ENCODE measurements at regions not wholly inside any gene's neighbourhood (a gene's known extent, or its start where the extent isn't known, plus 50 kb on each side); places are given as distances from the start of the nearest gene placed in this dataset.
"Not testable (repeated sequence)": the region's sequence is repeated elsewhere in the genome, so short reads cannot be mapped to it uniquely, and the experiment has no call there.

DNA sequence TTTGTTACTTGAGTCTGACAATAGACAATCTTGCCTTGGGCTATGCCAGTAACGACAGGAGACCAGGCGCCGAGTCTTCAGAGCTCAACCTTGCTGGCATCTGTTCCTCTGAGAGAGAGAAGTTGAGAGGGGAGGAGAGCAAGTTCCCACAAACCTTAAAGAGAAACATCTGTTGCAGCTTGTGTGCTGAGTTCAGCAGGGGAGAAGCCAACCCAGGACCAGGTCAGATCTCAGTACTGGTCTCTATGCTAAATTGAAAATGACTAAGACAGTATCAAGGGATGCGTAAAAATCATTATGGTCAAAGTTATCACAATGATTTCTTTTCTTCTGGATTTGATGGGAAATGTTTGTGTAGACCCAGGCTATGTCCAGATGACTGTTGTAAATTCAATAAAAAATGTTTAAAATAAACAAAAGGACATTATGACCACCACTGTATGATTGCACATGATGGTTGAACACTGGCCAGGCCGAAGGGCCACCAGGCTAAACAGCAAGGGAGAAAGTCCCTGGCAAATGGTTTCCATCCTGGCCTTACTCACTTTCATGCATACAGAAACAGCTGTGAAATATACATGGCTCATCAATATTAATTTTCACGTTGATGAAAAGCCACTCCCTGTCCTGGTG, 100.3 kb upstream of the PMAIP1 start:
- no peak for DNase-seq

DNA sequence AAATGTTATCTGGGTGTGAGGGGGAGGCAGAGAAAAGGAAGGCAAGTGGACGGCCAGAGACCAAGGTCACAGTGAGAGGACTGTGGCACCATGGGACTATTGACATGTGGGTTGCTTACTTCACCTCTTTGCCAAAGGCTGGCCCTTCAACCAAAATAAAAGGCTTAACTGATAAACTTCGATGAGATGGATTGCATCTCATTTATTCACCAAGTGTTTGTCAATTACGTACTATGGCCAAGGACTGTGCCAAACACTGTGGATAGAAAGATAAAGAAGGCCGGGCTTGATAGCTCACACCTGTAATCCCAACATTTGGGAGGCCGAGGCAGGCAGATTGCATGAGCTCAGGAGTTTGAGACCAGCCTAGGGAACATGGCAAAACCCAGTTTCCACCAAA, 98.7 kb upstream of the CCBE1 start:
- DNase-seq = no peak

- no peak for DNase-seq
Measured at GRCh38 chr18:59792353-59792752, 95.1 kb upstream of the CCBE1 start.

GRCh38 chr18:59790346-59790936, 93.2 kb upstream of the CCBE1 start:
- DNase-seq = not testable (repeated sequence)

GRCh38 chr18:59788791-59789106, 91.5 kb upstream of the CCBE1 start:
- DNase-seq = no peak

- no peak for DNase-seq
Measured at GRCh38 chr18:59787998-59788790, 91.0 kb upstream of the CCBE1 start.

DNA sequence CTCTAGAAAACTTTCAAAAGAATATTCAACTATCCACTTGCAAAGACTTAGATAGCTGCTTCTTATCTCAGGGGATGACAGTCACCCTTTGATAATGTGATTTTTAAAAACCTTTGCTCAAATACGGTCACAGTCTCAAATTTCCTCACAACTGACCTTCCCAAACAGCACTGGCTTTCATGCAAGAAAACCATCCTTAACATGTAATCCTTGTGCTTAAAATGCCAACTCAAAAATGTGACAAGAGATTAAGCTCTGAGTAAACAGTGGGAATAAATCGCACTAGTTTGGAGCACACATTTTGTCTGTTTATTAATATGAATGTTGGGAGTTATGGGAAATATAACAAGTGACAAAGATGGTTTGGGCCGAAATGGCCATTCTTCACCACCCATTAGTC, 87.5 kb upstream of the CCBE1 start:
- DNase-seq = no peak

DNA sequence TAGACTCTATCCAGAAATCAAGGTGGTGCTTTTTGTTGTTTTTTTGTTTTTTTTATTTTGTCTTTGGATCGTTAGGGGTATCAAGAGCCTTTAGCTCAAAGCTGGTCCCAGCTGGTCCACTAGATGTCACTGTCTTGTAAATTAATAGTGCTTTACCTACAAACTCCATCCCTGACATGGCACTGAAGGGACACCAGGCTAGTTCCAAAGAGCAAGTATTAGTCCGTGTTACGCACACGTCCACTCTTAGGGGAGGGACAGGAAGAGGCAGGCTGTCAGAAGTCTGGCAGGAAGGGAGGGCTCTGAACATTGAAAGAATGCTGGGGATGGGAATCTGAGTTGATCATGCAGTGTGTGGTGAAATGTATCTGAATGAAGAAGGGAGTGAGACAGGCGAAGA, 85.9 kb upstream of the CCBE1 start:
- no peak for DNase-seq

DNA sequence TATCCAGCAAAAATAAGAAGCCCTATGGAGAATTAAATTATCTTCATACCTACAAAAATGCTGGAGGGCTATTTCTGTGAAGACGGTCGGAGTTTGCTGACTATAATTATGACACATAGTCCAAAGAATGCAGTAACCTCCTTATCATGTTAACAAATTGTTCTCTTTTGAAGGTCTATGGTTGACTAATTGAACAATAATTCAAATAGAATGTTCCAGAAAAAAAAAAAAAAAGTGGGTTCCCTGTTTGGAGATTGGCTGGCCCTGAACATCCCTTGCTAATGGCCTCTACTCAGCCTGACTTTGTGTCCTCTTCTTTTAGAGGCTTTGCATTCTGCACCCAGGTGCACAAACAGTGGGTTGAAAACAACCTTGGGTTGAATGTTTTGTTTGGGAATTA, 82.8 kb upstream of the CCBE1 start:
- no peak for DNase-seq

DNA sequence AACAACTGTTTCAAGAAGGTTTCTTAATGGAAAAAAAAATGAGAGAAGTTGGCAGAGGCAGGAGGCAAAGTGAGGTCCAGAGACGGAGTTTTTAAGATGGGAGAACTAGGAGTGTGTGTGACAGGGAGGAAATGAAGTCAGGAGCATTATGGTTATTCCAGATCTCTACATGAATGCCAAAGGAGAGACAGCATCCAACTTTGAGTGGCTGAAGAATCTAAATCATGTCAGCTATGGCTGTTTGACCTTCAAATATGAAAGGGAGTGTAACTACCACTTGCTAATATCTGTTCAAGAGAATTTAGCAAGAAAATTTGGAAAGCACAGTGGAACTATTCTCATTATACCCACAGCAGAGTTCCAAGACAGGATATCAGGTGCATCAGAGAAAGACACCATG, 81.2 kb upstream of the CCBE1 start:
- no peak for DNase-seq

- DNase-seq = no peak
Measured at GRCh38 chr18:59777636-59778035, 80.4 kb upstream of the CCBE1 start.

DNA sequence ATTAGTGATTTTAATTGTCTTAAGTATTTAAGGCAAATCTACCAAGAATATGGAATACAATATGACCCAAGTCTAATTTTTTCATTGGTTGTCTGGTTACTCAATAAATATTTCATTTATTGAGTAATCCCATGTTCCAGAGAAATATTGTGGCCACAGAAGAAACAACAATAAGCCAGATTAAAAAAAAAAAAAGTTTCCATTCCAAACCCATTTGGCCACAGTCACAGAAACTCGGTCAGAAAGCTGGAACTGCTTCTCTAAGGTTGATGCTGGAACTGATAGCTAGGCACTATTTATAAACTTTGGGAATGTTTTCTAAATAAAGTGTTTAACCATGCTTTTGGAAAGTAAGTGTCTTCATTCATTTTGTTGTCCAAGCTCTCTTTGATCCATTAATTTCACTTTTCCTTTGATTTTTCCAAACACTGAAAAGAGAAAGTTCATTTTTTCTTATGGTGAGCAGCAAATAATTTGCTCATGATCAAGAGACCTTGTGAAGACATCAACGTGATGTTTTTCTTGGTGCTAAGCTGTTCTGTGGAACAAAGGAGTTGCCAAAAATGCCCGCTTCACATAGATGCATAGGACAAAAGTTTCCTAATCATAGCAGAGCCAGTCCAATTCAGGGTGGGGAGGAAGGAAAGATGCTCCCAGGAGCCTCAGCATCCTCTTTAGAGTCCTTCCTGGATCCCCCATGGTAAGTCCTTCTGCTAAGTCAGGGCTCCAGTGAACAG, 72.1 kb upstream of the CCBE1 start:
- no peak for DNase-seq

- DNase-seq = no peak
Measured at GRCh38 chr18:59768409-59768808, 71.2 kb upstream of the CCBE1 start.

DNA sequence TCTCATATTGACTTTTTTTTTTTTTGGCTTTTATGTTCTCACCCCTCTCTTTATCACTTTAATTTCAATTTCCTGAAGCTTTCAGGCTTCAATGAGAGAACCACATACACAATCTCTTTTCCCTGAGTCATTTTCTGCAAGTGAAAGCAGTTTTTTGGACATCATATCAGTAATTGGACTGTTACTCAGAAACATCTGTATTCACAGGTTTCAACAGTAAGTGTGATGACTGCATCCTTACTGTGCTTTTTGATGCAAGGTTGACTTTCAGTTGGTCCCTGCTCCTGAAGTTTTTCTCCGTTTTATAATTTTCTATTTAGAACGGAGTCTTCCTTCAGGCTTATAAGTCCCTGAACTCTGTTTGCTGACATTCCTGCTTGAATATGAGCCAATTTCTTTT, 70.5 kb upstream of the CCBE1 start:
- DNase-seq = no peak

- no peak for DNase-seq
Measured at GRCh38 chr18:59765343-59765742, 68.1 kb upstream of the CCBE1 start.

GRCh38 chr18:59764281-59764680, 67.1 kb upstream of the CCBE1 start:
- DNase-seq = no peak

DNA sequence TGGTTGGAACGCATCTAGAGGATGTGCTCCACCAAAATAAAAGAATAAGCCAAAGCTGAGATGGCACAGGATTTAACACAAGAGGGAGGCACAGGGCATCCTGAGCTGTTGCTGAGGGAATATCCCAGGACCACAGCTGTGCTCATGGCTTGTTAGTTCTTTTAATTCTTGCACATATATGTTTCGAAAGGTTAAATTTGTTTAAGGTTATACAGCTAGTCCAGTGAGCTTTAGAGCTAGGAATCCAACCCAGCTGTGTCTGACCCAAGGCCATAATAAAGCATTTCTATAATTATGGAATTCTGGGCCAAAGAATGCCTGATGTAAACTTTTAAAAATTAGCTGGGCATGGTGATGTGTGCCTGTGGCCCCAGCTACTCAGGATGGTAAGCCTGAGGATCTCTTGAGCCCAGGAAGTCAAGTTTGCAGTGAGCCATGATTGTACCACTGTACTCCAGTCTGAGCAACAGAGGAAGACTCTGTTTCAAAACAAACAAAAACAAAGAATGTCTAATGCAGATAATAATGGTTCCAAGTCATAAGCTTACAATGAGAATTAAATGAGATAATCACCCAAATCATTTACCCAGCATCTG, 66.4 kb upstream of the CCBE1 start:
- no peak for DNase-seq

DNA sequence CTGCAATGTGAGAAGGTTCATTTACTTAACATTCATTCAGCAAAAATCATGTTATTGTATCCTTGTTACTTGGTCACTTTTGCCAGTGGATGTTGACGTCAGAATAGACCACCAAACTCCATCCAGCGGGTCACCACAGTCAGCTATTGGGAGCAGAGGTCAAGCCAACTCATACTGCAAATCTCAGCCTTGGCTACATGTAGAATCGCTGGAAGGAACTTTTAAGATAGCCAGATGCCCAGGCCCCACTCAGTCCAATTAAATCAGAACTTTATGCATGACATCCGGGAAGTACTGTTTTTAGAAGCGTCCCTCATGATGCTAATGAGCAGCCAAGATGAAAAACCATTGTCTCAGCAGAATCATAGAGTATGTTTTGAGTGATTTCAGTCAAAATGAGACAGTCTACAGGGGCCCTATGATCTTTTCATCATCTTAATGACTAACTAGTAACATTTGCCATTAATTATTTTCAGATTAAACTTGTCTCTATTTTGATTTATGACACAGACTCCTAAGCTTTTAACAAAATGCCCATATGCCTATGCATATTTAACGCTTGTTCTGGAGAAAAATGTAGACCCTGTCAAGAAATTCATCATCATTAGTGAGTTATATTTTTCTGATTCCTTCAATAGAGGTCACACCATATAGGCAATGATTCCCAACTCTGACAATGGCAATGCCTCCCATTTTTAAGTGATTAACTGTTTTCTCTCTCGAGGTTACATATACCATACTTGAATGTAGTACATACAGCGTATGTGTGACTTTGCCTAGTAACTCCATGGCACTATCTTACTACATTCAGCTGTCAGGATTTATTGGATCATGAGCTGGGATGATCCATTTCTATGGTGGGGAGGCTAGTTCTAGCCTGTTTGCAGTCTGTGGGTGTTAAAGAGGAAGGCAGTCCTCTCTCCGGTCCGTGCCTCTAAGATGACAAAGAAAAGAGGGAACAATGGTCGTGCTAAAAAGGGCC, 63.7 kb upstream of the CCBE1 start:
- DNase-seq = no peak

- no peak for DNase-seq
Measured at GRCh38 chr18:59760212-59760611, 63.0 kb upstream of the CCBE1 start.

GRCh38 chr18:59758837-59759236, 61.6 kb upstream of the CCBE1 start:
- no peak for DNase-seq

GRCh38 chr18:59758106-59758505, 60.9 kb upstream of the CCBE1 start:
- DNase-seq = no peak

- DNase-seq = no peak
Measured at GRCh38 chr18:59752666-59753065, 55.4 kb upstream of the CCBE1 start.

All from NCI-H187 treated with DMSO at 0.1 percent for 48 hours (cell line).